Right lobe of liver (tissue), 4 donors: ENCODE measurements at regions not wholly inside any gene's neighbourhood (a gene's known extent, or its start where the extent isn't known, plus 50 kb on each side); places are given as distances from the start of the nearest gene placed in this dataset.

ENCODE experiments used
- CTCF ChIP-seq, 4 donors: fragments of 200-600 bp in 3 of 4; fragments of 450-650 bp in 1 of 4; IDR thresholded peaks; one replicate each; pipeline versions ENCODE4 v1.5.1 to v1.8.0; 2016 to 2022; ENCODE audit warnings: antibody characterized with exemption in 4 of 4, mild to moderate bottlenecking in 2 of 4
- POLR2A ChIP-seq: fragments of 450-650 bp; IDR thresholded peaks from one replicate; pipeline ENCODE4 v1.6.1; 2017; ENCODE audit warnings: antibody characterized with exemption, mild to moderate bottlenecking
- donor health status: DM: no; HTN: no; CAD: no.
- donor health status: DM: no; HTN: no; CAD: no.
- donor health status: DM: no; HTN: yes; CAD: no.

- TF ChIP-seq CTCF (IDR thresholded peaks at IDR 0.05) (no peak), POLR2A (no peak)
Observed at GRCh38 chr6:105781915-105782314, 304.2 kb upstream of the PRDM1 start.
